ENCODE measurements at regions not wholly inside any gene's neighbourhood (a gene's known extent, or its start where the extent isn't known, plus 50 kb on each side); places are given as distances from the start of the nearest gene placed in this dataset.

DNA sequence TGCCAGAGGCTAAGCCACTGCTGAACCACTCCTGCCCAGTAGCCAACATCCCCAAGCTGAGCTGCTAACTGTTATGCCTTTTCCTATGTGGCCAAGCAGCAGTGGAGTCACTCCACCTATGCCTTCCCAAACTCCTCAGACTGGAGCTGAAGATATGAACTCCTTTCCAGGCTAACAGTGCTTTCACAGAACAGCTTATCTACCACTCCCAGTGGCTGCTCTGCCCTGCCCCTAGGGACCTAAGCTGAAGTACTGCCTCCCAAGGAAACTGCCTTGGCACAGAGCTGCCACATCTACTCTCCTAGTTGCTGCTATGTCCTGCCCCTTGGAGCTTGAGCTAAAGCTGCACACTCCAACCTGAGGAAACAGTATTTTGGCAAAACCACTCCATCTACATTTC lies 275.9 kb downstream of the RBM43 start:
- TF ChIP-seq, protein P1, sequence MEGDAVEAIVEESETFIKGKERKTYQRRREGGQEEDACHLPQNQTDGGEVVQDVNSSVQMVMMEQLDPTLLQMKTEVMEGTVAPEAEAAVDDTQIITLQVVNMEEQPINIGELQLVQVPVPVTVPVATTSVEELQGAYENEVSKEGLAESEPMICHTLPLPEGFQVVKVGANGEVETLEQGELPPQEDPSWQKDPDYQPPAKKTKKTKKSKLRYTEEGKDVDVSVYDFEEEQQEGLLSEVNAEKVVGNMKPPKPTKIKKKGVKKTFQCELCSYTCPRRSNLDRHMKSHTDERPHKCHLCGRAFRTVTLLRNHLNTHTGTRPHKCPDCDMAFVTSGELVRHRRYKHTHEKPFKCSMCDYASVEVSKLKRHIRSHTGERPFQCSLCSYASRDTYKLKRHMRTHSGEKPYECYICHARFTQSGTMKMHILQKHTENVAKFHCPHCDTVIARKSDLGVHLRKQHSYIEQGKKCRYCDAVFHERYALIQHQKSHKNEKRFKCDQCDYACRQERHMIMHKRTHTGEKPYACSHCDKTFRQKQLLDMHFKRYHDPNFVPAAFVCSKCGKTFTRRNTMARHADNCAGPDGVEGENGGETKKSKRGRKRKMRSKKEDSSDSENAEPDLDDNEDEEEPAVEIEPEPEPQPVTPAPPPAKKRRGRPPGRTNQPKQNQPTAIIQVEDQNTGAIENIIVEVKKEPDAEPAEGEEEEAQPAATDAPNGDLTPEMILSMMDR (IDR thresholded peaks at IDR 0.05) = no peak
- intact Hi-C loops (cut with DNase I) = no loop called here
- Histone ChIP-seq H3K27ac (no peak overlapping the region), H3K27me3 (peaks cover 0 to 6% (median 0%) of the 10 kb centered on the region in 7 donors), H3K4me3 (no peak overlapping the region), H3K36me3 (no peaks in the 10 kb centered on the region), H3K4me1 (no peaks in the 10 kb centered on the region), H3K9me3 (peaks cover 0 to 45% (median 13%) of the 10 kb centered on the region in 11 donors)
- DNase-seq (no peak), ATAC-seq (no peak)

DNA sequence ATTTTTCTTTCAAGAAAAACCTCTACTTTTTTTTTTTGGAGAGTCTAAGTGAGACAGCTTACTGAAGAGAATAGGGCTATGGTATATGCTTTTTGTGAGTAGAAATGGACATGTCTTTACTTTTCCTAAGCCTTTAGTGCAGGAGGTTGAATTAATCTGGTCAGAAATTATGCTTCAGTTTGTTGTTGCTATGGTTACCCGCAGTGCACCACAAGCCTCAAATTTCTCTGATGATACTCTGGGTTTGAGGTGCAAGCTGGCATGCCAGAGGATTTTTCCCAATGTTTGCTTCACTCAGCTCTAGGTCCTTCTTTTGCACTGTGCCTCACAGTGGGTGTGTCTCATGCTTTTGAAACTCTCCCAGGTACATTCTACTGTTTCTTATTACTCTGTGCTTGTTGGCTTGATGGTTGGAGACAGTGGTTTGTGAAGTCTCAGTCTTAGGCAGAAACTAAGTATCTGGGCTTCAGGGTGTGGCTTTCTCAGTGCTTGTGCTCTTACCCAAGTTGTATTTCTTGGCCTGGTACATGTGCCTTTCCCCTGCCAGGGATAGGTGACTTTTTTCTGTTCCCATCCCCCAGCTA lies 278.3 kb downstream of the RBM43 start:
- H3K27ac ChIP-seq = no peak overlapping the region
- no peaks in the 10 kb centered on the region for H3K4me1 ChIP-seq
- no peak for ATAC-seq
- TF ChIP-seq, protein P1 (IDR thresholded peaks at IDR 0.05) = no peak
- H3K27me3 ChIP-seq = peaks cover 0 to 6% (median 0%) of the 10 kb centered on the region in 7 donors
- H3K36me3 ChIP-seq = no peaks in the 10 kb centered on the region
- no peak for DNase-seq
- H3K4me3 ChIP-seq = no peak overlapping the region
- intact Hi-C loops (cut with DNase I) = no loop called here
- H3K9me3 ChIP-seq = peaks cover 0 to 22% (median 2%) of the 10 kb centered on the region in 11 donors
- WGBS, 2 donors = 93 to 94% methylated on average over 1 of the region's 1 CpG

DNA sequence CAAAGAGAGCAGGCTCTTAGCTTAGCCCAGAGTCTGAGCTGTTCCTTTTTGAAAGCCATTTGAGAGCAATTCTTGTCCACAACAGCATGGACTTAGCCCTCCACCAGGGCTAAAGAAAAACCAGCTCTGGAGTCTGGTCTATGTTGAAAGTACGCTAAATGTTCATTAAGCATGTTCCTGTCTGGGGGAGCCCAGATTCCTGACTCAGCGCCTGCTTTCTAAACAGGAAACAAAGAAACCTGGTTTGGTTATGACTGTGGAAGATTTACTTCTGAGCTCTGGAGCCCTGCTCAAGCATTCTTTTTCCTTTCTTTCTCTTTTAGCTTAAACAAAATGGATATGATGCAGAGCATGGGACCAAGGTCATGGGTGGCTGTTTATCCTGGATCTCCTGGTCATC lies 279.8 kb downstream of the RBM43 start:
- no peak for ATAC-seq
- Histone ChIP-seq H3K9me3 (peaks cover 0 to 6% (median 0%) of the 10 kb centered on the region in 11 donors), H3K4me3 (no peak overlapping the region), H3K4me1 (no peaks in the 10 kb centered on the region), H3K36me3 (no peaks in the 10 kb centered on the region), H3K27me3 (peaks cover 0 to 6% (median 0%) of the 10 kb centered on the region in 7 donors), H3K27ac (no peak overlapping the region)
- WGBS, 2 donors = 49 to 65% methylated on average over 2 of the region's 2 CpGs
- DNase-seq = no peak
- TF ChIP-seq, protein P1 (IDR thresholded peaks at IDR 0.05) = no peak
- intact Hi-C loops (cut with DNase I) = no loop called here

DNA sequence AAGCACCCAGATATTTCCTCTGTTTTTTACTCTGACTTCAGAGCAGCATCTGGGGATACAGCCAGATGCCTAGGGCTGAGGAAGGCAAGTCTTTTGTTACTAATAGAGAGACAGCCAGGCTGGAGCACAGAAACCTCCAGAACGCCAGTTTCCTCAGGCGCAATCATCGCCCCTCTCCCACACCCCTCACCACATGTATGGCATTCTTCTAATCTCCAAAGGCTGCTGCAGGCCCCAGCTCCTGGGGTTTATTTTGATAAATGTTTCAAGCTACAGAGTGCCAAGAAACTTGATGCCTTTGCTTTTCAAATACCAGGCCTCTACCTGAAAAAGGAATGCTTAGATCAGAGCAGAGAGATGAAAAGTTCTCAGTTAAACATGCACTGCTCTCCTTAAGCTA lies 283.6 kb downstream of the RBM43 start:
- Histone ChIP-seq H3K27ac (no peak overlapping the region), H3K9me3 (no peaks in the 10 kb centered on the region), H3K4me3 (no peak overlapping the region), H3K27me3 (no peaks in the 10 kb centered on the region), H3K36me3 (no peaks in the 10 kb centered on the region), H3K4me1 (no peaks in the 10 kb centered on the region)
- DNase-seq = no peak
- intact Hi-C loops (cut with DNase I) = no loop called here
- ATAC-seq = no peak
- TF ChIP-seq, protein P1 (IDR thresholded peaks at IDR 0.05) = no peak
- 41 to 50% methylated on average over 3 of the region's 3 CpGs for WGBS, 2 donors

Data from heart right ventricle (tissue), 16 donors.